GM18861 (cell line): ENCODE measurements at regions not wholly inside any gene's neighbourhood (a gene's known extent, or its start where the extent isn't known, plus 50 kb on each side); places are given as distances from the start of the nearest gene placed in this dataset.
"Not testable (repeated sequence)": the region's sequence is repeated elsewhere in the genome, so short reads cannot be mapped to it uniquely, and the experiment has no call there.

Source experiments
- ATAC-seq: cut with Tn5 transposase; IDR thresholded peaks from one replicate; pipeline ENCODE4 v1.9.1; 2021; ENCODE audit not compliant: unreplicated experiment

DNA sequence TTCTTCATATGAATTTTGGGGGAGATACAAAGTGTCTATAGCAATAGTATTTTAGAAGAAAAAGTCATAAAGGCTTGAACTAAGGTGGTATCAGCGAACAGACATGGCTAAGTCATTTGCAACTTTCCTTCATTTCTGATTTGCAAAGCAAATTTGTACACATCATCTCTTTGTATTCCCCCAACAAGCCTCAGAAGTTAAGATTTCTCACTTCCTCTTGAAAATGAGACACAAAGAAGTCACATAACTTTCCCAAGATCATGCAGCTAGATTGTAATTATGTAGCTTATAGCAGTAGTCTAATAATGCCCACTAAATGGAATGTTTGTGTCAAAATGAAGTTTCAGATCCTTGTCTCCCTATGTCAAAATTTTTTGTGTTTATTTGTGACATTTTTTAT, 709.8 kb upstream of the HS3ST1 start:
- ATAC-seq, result no peak

DNA sequence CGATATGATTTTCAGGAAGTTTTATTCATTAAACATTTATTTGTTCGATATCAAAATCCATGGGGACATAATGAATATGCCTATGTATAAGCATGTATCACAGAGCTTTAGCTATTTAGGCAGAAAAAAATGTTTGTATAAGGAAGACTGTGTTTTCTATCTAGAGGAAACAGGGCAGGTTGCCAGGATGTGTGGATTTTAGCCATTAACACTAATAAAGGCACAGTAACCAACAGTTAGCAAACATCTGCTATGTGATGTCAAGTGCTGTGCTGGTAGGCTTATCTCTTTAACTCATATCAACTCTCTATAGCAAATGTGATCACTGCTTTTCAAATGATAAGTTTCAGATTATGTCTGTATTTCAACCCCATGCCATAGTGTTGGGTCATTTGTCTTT, 708.9 kb upstream of the HS3ST1 start:
- no peak for ATAC-seq

DNA sequence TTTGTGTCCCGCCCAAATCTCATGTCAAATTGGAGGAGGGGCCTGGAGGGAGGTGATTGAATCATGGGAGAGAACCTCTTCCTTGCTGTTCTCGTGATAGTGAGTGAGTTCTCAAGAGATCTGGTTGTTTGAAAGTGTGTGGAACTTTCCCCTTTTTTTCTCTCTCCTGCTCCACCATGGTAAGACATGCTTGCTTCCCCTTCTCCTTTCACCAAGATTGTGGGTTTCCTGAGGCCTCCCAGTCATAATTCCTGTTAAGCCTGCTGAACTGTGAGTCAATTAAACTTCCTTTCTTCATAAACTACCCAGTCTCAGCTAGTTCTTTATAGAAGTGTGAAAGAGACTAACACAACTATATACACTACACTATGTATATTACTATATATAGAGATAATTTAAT, 697.8 kb upstream of the HS3ST1 start:
- ATAC-seq, result no peak

DNA sequence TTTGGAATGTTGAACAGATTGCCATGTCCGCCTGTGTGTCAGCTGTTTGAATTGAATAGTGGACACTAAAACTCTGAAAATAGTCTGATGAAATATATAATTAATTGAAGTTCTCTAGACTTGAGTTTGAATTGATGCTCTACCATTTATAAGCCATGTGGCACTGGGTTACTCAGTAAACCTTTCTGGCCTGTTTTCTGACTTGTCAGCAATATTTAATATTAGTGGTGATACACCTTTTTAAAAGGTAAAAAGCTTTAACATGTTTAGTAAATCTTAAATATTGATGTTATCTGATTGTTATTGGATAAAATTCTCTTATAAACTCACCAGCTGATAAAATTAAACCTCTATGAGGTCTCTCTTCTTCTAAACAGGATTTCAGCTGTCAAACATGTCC, 695.4 kb upstream of the HS3ST1 start:
- no peak for ATAC-seq

DNA sequence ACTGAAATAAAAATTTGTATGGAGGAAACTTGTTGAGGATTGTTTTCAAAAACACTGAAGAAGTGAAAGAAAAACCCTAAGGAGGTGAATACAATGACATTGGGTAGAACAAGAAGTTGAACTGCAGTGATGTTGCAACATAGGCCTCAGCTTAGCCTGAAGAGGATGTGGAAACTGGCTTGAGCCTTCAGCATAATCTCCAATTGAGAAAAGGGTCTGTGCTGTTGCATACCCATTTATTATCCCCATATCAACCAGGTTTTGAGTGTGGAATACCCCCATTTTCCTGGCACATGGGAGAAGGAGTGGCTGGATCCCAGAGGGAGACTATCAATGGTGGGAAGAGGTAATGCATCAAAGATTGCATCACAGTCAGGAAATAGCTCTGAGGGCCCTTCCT, 695.0 kb upstream of the HS3ST1 start:
- ATAC-seq, result no peak

DNA sequence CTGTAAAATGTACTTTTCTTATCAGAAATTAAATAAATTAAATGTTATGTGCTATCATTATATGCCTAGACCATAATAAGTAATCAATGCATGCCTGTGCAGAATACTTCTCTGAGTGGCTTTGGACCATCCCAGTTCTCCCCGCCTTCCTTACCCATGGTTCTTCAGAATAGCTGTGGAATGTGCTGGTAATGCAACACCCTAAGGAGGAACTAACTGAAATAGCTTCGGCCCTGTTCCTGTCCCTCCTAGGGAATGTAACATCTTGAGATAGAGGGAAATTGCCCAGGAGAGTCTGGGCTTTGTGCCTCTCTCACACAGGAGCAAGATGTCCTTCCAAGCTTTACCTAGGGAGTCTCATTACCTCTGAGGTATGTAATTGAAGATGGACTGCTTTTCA, 693.6 kb upstream of the HS3ST1 start:
- no peak for ATAC-seq

DNA sequence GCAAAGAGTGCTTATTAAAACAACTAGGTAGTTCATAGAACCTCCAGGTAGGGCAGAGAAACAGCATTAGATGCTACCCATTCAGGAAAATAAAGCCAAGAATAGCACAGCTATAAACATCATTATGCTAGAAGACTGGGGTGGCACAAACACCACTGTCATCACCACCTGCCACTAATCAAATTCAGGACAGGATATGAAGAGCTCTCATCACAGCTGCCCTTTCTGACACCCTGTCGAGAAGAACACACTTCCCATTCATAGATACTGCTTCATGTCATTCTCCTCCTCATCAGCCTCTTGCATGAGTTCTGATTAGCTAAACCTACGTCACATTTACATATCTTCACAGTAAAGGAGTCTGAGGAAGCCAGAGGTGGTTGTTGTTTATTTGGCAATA, 692.3 kb upstream of the HS3ST1 start:
- no peak for ATAC-seq

DNA sequence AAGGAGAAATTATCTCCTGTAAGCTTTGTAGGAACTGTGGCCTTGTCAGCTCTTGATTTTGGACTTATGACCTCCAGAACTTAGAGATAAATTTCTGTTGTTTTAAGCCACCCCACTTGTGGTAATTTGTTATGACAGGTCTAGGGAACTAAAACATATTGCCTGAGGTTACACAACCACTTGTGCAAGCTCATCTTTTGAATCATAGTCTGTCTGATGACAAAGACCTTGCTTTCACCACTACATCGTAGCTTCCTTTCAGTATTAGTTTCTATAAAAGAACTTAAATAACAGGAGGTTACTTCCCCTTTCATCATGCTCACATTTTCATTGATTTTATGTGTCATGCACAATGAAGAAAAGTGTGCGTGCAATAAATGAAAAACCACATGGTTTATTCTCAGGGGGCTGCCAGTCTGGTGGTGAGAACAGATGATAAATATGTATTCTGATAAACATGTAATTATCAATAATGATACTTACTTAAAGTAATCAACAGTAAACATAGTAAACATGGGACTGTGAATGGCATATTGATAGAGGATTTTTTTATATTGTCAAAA, 690.0 kb upstream of the HS3ST1 start:
- ATAC-seq, result no peak

DNA sequence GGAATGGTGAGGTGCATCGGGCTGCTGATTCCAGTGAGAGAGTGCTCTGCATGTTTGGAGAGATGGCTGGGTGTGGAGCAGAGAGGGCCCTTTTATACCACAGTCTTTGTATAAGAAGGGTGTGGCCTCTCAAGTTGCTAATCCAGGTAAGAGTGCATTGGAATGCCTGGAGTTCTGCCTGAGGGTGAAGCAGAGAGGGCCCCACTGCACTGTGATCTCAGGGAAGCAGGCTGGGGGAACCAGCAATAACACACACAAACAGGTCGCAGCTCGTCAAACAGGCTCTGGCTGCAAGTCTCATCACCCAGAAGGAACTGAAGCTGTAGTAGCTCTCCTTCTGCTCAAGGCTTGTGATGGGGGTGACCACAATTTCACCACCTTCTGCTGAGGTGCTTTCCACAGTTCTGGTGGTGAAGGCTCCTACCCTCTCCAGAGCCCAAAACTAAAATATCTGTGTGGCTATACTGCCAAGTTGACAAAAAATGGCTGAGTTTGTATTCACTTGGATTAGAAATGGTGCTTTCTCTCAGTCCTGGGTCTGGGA, 687.4 kb upstream of the HS3ST1 start:
- ATAC-seq, result no peak

DNA sequence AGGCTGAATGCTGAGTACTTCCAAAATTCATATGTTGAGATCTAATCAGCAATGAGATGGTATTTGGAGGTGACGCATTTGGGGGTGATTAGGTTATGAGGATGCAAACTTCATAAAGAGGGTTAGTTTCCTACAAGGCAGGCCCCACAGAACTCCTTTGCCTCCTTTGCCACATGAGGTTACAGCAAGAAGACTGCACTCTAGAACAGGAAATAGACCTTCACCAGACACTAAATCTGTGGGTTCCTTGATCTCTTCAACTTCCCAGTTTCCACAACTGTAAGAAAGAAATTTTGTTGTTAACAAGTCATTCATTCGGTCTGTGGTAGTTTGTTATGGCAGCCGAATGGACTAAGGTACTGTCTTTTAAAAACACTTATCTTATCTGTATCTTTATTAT, 681.9 kb upstream of the HS3ST1 start:
- ATAC-seq, result no peak

DNA sequence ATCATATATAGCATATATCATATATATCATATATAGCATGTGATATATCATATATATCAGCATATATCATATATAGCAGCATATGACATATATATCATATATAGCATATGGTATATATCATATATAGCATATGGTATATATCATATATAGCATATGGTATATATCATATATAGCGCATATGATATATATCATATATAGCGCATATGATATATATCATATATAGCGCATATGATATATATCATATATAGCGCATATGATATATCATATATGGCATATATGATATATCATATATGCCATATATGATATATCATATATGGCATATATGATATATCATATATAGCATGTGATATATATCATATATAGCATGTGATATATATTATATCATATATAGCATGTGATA, 680.4 kb upstream of the HS3ST1 start:
- not testable (repeated sequence) for ATAC-seq

DNA sequence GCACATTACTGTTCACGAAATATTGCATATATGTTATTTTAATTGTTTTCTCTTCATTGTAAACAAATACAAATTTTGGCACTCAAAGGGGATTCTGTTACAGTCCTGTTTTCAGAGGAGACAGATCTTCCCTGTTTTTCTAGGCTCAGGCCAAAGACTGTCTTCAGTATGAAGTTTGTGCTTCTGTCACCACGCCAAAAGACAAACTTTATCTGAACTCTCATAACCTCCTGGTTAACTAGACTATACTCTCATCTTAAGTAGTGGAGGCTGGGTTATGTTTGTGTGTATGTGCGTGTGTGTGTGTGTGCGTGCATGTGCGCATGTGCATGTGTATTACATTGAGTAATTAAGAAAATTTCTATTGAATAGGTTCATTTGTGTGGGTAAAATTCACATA, 676.8 kb upstream of the HS3ST1 start:
- no peak for ATAC-seq

DNA sequence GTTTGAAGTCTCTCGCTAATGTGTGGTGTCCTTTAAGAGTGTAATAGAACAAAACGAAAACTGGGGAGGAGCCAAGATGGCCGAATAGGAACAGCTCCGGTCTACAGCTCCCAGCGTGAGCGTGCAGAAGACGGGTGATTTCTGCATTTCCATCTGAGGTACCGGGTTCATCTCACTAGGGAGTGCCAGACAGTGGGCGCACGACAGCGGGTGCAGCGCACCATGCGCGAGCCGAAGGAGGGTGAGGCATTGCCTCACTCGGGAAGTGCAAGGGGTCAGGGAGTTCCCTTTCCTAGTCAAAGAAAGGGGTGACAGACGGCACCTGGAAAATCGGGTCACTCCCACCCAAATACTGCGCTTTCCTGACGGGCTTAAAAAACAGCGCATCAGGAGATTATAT, 661.2 kb upstream of the HS3ST1 start:
- ATAC-seq, result not testable (repeated sequence)

DNA sequence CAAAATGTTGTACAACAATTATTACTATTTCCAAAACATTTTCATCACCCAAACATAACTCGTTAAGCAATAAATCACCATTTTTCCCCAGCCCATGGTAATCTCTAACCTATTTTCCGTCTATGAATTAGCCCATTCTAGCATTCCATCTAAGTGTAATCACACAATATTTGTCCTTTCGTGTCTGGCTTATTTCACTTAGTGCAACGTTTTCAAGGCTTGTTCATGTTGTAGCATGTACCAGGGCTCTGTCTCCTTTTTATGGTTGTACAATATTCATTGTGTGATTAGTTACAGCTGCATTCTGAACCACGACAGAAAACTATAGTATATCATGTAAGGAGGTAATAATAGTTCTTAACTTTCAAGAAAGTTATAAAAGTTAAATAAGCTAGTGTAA, 656.0 kb upstream of the HS3ST1 start:
- no peak for ATAC-seq

DNA sequence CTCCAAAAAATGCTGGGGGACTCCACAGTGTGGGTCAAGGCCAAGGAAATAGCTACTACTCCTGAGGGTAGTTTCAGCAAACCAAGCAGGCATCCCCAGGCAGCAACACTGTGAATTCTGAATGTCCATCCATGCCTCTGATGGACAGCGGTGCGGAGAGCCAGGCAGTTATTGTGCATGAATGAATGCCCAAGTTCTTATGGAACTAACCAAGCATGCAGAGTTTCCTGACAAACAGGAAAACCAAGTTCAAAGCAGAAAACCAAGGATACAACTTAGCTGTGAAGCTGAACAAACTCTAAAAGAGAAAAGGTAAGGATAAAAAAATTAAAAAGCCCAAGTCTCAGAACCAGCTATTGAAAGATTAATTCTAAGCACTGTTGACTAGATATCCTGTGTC, 642.6 kb upstream of the HS3ST1 start:
- ATAC-seq, result no peak

DNA sequence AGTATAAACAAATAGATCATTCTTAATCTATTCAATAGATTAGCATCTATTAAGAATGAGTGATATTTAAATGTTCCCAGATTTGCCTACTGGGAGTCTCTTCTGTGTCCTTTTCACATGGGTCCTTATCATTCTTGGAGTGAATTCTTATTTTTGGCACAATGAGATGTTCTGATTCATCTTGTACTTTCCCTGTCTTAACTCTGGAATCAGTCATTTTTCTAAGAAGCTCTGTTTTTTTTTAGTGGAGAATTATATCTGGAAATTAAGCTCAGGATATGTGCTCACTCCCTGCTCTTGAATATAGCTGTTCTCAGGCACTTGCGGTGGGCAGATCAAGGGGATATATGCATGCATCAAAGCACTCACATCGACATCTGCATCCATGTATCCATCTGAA, 625.3 kb upstream of the HS3ST1 start:
- ATAC-seq, result no peak

DNA sequence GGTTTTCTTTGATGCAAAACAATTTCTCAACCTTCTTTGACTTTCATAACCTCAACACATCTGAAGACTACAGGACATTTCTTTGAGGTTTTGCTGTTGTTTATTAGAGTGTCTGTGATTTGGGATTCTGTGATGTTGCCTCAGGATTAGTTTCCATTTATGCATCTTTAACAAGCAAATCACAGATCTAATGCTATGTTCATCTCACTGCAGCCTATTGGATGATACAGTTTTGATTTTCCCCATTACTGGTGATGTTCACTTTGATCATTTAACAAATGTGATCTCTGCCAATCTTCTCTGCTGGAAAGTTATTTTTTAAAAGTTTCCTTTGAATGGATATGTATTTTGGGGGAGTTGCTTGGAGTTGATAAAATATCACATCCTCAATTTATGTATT, 624.9 kb upstream of the HS3ST1 start:
- no peak for ATAC-seq

DNA sequence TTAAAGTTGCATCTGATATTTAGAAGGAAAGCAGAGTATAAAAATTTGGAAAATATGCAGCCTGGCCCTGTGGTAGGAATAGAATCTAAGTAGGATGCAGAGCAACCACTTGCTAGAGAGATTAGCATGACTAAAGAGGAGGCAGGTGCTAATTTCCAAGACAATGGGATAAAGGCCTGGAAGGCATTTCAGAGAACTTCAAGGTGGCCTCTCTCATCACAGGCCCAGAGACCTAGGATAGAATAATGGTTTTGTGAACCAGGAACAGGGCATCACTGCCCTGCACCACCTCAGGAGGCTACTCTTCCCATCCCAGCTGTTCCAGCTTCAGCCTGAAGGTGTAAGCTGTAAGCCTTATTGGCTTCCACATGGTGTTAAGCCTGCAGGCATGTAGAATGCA, 621.7 kb upstream of the HS3ST1 start:
- no peak for ATAC-seq

DNA sequence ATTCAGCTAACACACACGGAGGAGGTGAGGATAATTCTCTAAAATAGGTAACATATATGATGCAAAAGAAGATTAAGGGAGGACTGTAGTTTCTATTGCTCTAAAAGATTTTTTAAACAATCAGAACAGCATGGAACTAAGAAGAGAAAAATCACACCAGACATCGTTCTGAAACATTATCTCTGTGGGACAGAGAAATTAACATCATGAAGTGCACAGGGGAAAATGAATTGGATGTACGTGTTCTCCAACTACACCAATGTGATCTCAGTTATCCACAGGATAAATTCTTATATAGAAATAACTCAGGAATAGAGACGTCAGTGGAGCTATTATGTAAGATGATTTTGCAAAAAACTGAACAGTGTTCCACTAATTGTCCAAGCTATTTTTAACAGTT, 614.1 kb upstream of the HS3ST1 start:
- no peak for ATAC-seq

DNA sequence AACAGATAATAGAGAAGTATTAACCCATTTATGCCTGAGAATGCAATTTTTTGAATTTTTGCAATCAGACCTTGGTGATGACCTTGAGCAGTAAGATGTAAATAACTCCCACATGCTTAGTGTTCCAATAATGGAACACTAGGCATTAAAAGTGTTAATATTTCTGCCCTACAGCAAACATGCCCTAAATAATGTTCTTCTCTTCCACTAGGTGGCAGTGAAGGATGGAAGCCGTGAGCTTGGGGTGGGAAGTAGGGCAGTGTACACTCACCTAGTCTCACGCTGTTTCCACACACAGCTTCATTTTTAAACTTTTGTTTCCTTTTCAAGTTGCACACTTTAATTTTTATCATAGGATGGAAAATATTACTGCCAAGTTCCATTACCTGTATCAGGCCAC, 613.1 kb upstream of the HS3ST1 start:
- ATAC-seq, result no peak

DNA sequence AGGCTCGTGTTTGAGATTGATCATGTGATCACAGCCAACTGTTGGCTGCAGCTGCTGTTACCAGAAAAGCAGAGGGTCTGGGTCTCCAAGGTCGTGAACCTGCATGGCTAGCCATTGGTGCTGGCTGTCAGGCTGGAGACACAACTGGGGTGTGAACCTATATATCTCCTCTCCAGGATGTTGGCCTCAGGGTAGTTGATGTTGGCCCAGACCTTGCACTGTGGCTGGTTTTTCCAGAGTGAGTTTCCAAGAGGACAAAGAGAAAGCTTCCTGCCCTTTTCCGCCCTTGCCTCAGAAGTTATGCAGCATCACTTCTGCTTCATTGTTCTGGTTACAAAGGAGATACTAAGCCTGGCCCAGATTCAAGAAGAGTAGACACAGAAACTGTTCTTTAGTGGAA, 607.8 kb upstream of the HS3ST1 start:
- no peak for ATAC-seq

DNA sequence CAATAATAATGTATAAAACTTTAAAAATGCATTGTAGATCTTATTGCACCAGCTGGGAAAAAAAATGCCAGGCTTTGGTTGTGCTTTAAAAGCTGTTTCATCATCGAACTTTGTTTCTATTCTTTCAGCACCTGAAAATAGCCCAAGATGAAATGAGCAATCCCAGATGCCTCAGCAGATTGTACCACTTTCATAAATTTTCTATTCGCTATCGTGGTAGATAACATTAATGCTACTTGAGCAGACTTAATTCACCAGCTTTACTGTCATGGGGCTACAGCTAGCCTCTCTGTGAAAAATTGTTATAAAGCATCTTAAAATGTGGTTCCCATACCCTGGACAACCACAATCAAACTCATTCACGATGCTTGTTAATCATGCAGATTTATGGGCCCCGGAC, 599.6 kb upstream of the HS3ST1 start:
- ATAC-seq, result no peak

DNA sequence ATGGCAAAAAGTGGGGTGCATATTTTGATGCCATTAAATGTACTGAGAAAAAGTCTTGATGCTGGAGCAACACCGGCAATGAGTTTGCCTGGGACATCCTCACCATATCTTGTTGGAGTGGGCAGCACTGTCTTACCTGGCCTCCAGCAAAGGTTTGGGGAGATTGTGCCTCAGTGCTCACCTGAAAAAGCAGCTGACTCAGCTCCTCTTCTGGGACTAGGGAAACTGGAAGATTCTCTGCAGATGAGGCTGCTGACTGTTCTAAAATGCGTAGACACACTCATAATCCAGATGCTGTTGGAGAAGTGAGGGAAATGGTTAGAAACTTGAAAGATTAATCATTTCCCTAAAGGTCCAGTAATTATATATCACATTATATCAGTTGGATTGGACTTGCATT, 593.7 kb upstream of the HS3ST1 start:
- ATAC-seq, result no peak

DNA sequence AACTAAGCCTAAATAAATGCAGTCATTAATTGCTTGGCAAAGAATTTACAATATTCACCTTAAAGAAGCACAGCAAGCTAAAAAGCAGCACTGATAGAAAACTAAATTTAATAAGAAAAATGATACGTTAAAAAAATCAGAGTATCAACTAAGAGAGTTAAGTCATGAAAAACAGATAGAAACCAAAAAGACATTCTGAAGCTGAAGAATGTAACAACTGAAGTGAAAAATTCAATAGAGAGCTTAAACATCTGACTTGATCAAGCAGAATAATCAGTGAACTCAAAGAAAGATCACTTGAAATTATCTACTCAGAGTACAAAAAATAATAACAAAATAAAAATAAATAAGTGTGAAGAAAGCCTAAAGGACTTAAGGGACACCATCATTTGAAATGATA, 588.0 kb upstream of the HS3ST1 start:
- ATAC-seq, result no peak
